Hematopoietic multipotent progenitor cell treated with erythropoietin and hydrocortisone succinate and interleukin-3 and kit ligand, for 15 days (in vitro differentiated cells): ENCODE measurements at regions not wholly inside any gene's neighbourhood (a gene's known extent, or its start where the extent isn't known, plus 50 kb on each side); places are given as distances from the start of the nearest gene placed in this dataset.

Source experiments
- DNase-seq: peaks from one replicate; pipeline ENCODE4 v3.0.0-alpha.2; 2015; ENCODE audit warnings: low spot score

DNA sequence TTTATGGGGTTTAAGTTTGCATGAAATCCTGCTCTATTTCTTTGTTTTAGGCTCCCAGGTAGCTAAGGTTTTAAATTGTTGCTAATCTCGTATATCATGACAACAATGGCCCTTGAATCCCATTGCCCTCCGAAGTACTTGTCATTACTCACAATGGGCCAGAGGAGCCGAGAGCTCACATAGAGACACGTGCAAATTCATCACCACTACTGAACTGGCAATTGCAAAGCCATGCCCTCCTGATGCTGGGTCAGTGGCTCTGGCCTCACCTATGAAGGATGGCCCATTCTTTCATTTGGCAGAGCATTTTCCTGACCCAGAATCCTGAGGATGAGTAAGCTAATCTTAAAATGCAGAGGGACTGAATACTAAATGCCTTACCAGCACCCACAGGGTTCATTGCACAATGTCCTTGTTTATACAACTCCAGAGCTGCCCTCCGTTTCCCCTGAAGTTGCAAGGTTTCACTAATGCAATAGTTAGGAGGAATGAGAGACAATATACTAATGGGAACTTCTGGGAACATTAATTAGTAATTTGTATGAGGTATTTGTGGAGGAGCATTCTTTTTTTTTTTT, 71.6 kb upstream of the GAREM1 start:
- no peak for DNase-seq

DNA sequence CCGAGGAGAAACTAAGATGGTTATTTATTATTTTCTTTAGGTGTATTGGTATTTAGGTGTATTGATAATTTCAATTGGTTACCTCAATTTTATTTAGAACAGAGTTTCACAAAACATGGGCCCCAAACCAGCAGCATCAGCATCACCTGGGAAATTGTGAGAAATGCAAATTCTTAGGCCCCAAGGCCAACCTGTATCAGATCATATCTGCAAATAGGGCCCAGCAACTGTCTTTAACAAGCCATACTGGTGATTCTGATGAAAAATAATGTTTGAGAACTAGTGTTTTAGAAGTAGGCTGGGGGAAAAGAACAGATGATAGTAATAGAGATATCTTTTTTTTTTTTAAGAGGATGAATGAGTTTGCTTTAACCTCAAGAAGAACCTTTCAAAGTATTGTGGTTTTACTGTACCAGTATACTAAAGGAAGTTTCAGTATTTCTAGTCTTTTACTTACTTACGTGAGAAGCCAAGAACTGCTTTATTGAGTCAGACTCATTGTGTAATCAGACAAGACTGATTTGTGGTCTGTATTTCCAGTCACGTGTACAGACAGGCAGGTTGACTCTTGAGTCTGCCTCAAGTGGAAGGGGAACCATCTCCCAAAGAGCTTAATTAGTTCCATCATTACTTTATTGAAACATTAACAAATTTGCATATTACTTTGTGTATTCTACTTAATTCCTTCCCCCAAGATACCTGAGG, 60.4 kb upstream of the GAREM1 start:
- DNase-seq, result no peak

DNA sequence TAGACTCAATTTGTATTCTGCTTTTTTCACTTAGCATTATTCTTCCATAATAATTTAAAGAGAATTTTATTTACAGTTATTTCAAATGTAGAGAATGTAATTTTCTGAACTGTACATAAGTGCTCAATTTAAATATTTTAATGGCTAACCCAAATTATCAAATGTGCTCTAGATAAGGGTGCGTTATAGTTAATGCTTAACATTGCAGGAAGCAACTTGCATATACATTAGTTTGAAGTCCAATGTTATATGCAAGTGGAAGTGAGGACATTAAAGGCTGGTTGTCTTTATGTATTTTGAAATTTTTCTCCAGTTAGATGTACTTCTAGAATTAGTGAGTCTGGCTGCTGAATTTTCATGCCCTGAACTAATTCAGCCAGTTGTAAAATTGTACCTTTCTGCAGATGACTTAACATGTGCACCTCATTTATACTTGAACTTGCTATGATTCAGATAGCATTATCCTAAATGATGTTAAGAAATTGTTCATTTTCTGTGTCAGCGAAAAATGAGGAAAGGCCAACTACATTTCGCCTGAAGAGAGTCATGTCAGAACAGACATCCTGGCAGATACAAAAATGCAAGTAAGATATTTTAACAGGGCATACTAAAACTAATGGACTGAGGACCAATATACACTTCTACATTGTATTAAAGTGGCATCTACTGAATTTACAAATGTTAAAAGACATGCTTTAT, 59.2 kb upstream of the GAREM1 start:
- DNase-seq, result no peak

DNA sequence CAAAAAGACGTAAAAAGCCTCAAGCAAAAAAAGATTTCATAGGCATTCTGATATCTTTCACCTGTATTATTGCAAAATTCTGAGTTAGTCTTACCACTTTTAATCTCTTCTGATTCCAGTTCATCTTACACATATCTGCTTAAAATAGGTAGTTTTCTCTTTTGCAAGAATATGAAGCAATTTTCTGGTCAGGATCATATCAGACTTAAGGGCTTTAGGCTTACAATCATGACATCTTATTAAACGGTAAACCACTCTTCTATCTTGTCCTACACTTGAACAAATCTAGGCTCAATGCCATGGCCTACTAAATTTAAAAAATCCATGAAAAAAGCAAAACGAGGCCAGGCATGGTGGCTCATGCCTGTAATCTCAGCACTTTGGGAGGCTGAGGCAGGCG, 50.1 kb upstream of the GAREM1 start:
- DNase-seq, result no peak
